ENCODE measurements at regions not wholly inside any gene's neighbourhood (a gene's known extent, or its start where the extent isn't known, plus 50 kb on each side); places are given as distances from the start of the nearest gene placed in this dataset.
"Not testable (repeated sequence)": the region's sequence is repeated elsewhere in the genome, so short reads cannot be mapped to it uniquely, and the experiment has no call there.

GRCh38 chr9:28121366-28121765 lies 548.1 kb upstream of the C9orf72 start:
- DNase-seq: no peak

GRCh38 chr9:28124917-28125316 lies 551.6 kb upstream of the C9orf72 start:
- no peak for DNase-seq

GRCh38 chr9:28127101-28127500 lies 553.8 kb upstream of the C9orf72 start:
- DNase-seq: no peak

GRCh38 chr9:28134446-28134976 lies 561.2 kb upstream of the C9orf72 start:
- no peak for DNase-seq

- DNase-seq: no peak
Measured at GRCh38 chr9:28135549-28135948, 562.3 kb upstream of the C9orf72 start.

GRCh38 chr9:28136113-28136512 lies 562.8 kb upstream of the C9orf72 start:
- no peak for DNase-seq

GRCh38 chr9:28147430-28147829 lies 574.1 kb upstream of the C9orf72 start:
- DNase-seq: not testable (repeated sequence)

GRCh38 chr9:28147923-28148597 lies 574.8 kb upstream of the C9orf72 start:
- DNase-seq: not testable (repeated sequence)

- DNase-seq: not testable (repeated sequence)
Measured at GRCh38 chr9:28149361-28150050, 576.2 kb upstream of the C9orf72 start.

GRCh38 chr9:28155067-28155466 lies 581.8 kb upstream of the C9orf72 start:
- no peak for DNase-seq

GRCh38 chr9:28155671-28156070 lies 582.4 kb upstream of the C9orf72 start:
- no peak for DNase-seq

- no peak for DNase-seq
Measured at GRCh38 chr9:28158451-28158850, 585.2 kb upstream of the C9orf72 start.

GRCh38 chr9:28163619-28164018 lies 590.3 kb upstream of the C9orf72 start:
- DNase-seq: no peak

- no peak for DNase-seq
Measured at GRCh38 chr9:28166179-28166578, 592.9 kb upstream of the C9orf72 start.

- no peak for DNase-seq
Measured at GRCh38 chr9:28177142-28177541, 603.9 kb upstream of the C9orf72 start.

GRCh38 chr9:28177925-28178324 lies 604.6 kb upstream of the C9orf72 start:
- no peak for DNase-seq

- DNase-seq: no peak
Measured at GRCh38 chr9:28179893-28180292, 606.6 kb upstream of the C9orf72 start.

GRCh38 chr9:28190981-28191380 lies 617.7 kb upstream of the C9orf72 start:
- DNase-seq: no peak

GRCh38 chr9:28197653-28198052 lies 624.4 kb upstream of the C9orf72 start:
- DNase-seq: no peak

GRCh38 chr9:28203036-28203435 lies 629.8 kb upstream of the C9orf72 start:
- DNase-seq: no peak

GRCh38 chr9:28206280-28206679 lies 633.0 kb upstream of the C9orf72 start:
- no peak for DNase-seq

- DNase-seq: no peak
Measured at GRCh38 chr9:28207657-28208056, 634.4 kb upstream of the C9orf72 start.

- DNase-seq: no peak
Measured at GRCh38 chr9:28209130-28209529, 635.8 kb upstream of the C9orf72 start.

GRCh38 chr9:28212979-28213378 lies 639.7 kb upstream of the C9orf72 start:
- no peak for DNase-seq
